K562 (cell line): ENCODE measurements at regions not wholly inside any gene's neighbourhood (a gene's known extent, or its start where the extent isn't known, plus 50 kb on each side); places are given as distances from the start of the nearest gene placed in this dataset.

Experiments
- ATAC-seq: fragments of 200-7000 bp; cut with Tn5 transposase; 3 replicates; pipeline ENCODE4 v1.9.1; 2020; ENCODE audit warnings: moderate library complexity
- BruUV-seq: library from RNA; stranded (reverse); fragments of 400-500 nt; replicated peaks from 2 replicates; lab custom pipeline; 2021; lab: Mats Ljungman, UMichigan
- CTCF ChIA-PET: fragments of 300-600 bp; formaldehyde crosslinking; extraction: SDS; loops from one replicate; lab custom pipeline; 2021; ENCODE audit warnings: low intra/inter-chr PET ratio; lab: Yijun Ruan, JAX
- POLR2A ChIA-PET: fragments of 300-600, 350-650 bp; sonication (Branson Sonifier 250); formaldehyde crosslinking; extraction: SDS; loops from one replicate; lab custom pipeline; 2021; ENCODE audit warnings: antibody characterized with exemption, inconsistent platforms; lab: Yijun Ruan, JAX
- DNase-seq, 4 experiments: peaks; one replicate each; pipeline versions ENCODE4 v3.0.0 to v3.0.0-alpha.2; 2011 to 2018; ENCODE audit warnings: low spot score in 3 of 4, mixed read lengths in 3 of 4; ENCODE audit errors: extremely low read depth in 1 of 4
- FAIRE-seq: peaks from 2 replicates; lab custom pipeline; 2011; peaks lifted over from hg19 to GRCh38; lab: Jason Lieb, UNC
- H2AFZ ChIP-seq: 2 replicates; pipeline ENCODE4 v1.6.0; 2011; ENCODE audit warnings: low read depth, low read length, control low read depth, inconsistent platforms
- H3K27ac ChIP-seq: fragments of 200-600 bp; 3 replicates; pipeline ENCODE4 v1.8.0; 2011; ENCODE audit warnings: low read depth, mild to moderate bottlenecking, control low read depth, inconsistent platforms, low read length, moderate library complexity, mixed read lengths; ENCODE audit errors: extremely low read depth
- H3K27me3 ChIP-seq, 2 experiments: fragments of 300-600 bp in 1 of 2; 2 replicates in 1 of 2; 3 replicates in 1 of 2; pipeline versions ENCODE4 v1.6.0 to v1.8.0; 2011; ENCODE audit warnings: inconsistent platforms in 2 of 2, low read length in 2 of 2, mild to moderate bottlenecking in 1 of 2, mixed read lengths in 1 of 2, moderate library complexity in 1 of 2; ENCODE audit not compliant: control insufficient read depth in 2 of 2, insufficient read depth in 2 of 2
- H3K36me3 ChIP-seq: fragments of 300-600 bp; 3 replicates; pipeline ENCODE4 v1.8.0; 2011; ENCODE audit warnings: mild to moderate bottlenecking, low read length, inconsistent platforms; ENCODE audit not compliant: control insufficient read depth, insufficient read depth
- H3K4me1 ChIP-seq, 2 experiments: fragments of 200-600 bp in 1 of 2; replicated peaks in 1 of 2; 2 replicates in 1 of 2; 3 replicates in 1 of 2; pipeline versions ENCODE4 v1.5.1 to v1.8.0; 2011; ENCODE audit warnings: inconsistent platforms in 2 of 2, low read length in 2 of 2, mild to moderate bottlenecking in 1 of 2, mixed read lengths in 1 of 2, moderate library complexity in 1 of 2; ENCODE audit not compliant: control insufficient read depth in 2 of 2, insufficient read depth in 2 of 2
- H3K4me2 ChIP-seq: 2 replicates; pipeline ENCODE4 v1.6.1; 2011; ENCODE audit warnings: low read length, control low read depth, inconsistent platforms, mixed read lengths; ENCODE audit not compliant: insufficient read depth
- H3K4me3 ChIP-seq: fragments of 200-600 bp; sonication (generic), shearing (Covaris generic); 2 replicates; pipeline ENCODE4 v1.5.1; 2016; ENCODE audit warnings: control low read depth, inconsistent platforms
- H3K79me2 ChIP-seq: fragments of 200-600 bp; 3 replicates; pipeline ENCODE4 v1.8.0; 2011; ENCODE audit warnings: low read length, inconsistent platforms; ENCODE audit not compliant: control insufficient read depth, insufficient read depth
- H3K9ac ChIP-seq, 2 experiments: 2 replicates each; pipeline versions ENCODE4 v1.6.0 to v1.6.1; 2011; ENCODE audit warnings: low read depth in 2 of 2, low read length in 2 of 2, control low read depth in 1 of 2, inconsistent platforms in 1 of 2, mild to moderate bottlenecking in 1 of 2, mixed read lengths in 1 of 2; ENCODE audit not compliant: insufficient read depth in 1 of 2
- H3K9me1 ChIP-seq: one replicate; pipeline ENCODE4 v1.6.0; 2011; ENCODE audit warnings: inconsistent platforms, mild to moderate bottlenecking, low read length, moderate library complexity; ENCODE audit not compliant: control insufficient read depth, insufficient read depth
- H3K9me3 ChIP-seq: replicated peaks from 2 replicates; pipeline ENCODE4 v1.5.1; 2011; ENCODE audit warnings: low read depth, low read length, inconsistent platforms; ENCODE audit not compliant: control insufficient read depth, insufficient read depth
- H4K20me1 ChIP-seq: replicated peaks from 2 replicates; pipeline ENCODE4 v1.6.1; 2011; ENCODE audit warnings: low read length, inconsistent platforms, mixed read lengths; ENCODE audit not compliant: control insufficient read depth, insufficient read depth
- CBX8 ChIP-seq: fragments of 200-600 bp; sonication (generic); IDR thresholded peaks from 2 replicates; pipeline ENCODE4 v1.6.1; 2012; ENCODE audit warnings: borderline replicate concordance, mixed run types, low read depth, mild to moderate bottlenecking, moderate library complexity, mixed read lengths, low read length, control low read depth, inconsistent platforms; ENCODE audit not compliant: poor library complexity, severe bottlenecking; ENCODE audit errors: extremely low read depth
- CREM ChIP-seq: IDR thresholded peaks from 2 replicates; pipeline ENCODE4 v1.6.1; 2014; ENCODE audit warnings: antibody characterized with exemption, low read depth
- CSDE1 ChIP-seq, 2 experiments: fragments of 450-650 bp; IDR thresholded peaks; 2 replicates each; pipeline ENCODE4 v1.6.1; 2016; ENCODE audit warnings: mild to moderate bottlenecking in 1 of 2
- ETV1 ChIP-seq: fragments of 450-650 bp; conservative IDR thresholded peaks from 2 replicates; pipeline ENCODE4 v1.6.1; 2016; ENCODE audit warnings: missing genetic modification characterization, control low read depth, low read depth, missing compliant biosample characterization
- HMGN3 ChIP-seq: IDR thresholded peaks from 2 replicates; pipeline ENCODE4 v1.6.1; 2011; ENCODE audit warnings: borderline replicate concordance, low read depth, mild to moderate bottlenecking, mixed read lengths, low read length; ENCODE audit not compliant: insufficient read length; ENCODE audit errors: extremely low read depth
- IFI16 ChIP-seq: fragments of 250-450 bp; sonication (Bioruptor Pico); IDR thresholded peaks from 2 replicates; pipeline ENCODE4 v2.1.2; 2022; ENCODE audit warnings: mild to moderate bottlenecking, inconsistent platforms
- MEF2A ChIP-seq: IDR thresholded peaks from 2 replicates; pipeline ENCODE4 v1.6.1; 2011; ENCODE audit warnings: low read depth, mild to moderate bottlenecking, low read length, moderate library complexity; ENCODE audit not compliant: control insufficient read depth
- MTA2 ChIP-seq: fragments of 450-650 bp; IDR thresholded peaks from 2 replicates; pipeline ENCODE4 v1.6.1; 2016; ENCODE audit warnings: low read depth
- NCOA4 ChIP-seq: fragments of 450-650 bp; IDR thresholded peaks from 2 replicates; pipeline ENCODE4 v1.6.1; 2018; ENCODE audit warnings: mild to moderate bottlenecking; ENCODE audit not compliant: partially characterized antibody
- POLR2H ChIP-seq: IDR thresholded peaks from 2 replicates; pipeline ENCODE4 v1.6.1; 2016; ENCODE audit warnings: missing genetic modification characterization, low read depth, mild to moderate bottlenecking, control low read depth, missing compliant biosample characterization, moderate library complexity
- RHOXF2B ChIP-seq: fragments of 250-450 bp; sonication (Bioruptor Pico); conservative IDR thresholded peaks from 2 replicates; pipeline ENCODE4 v1.5.1; 2021
- SP2 ChIP-seq: IDR thresholded peaks from 2 replicates; pipeline ENCODE4 v1.6.1; 2011; ENCODE audit warnings: mild to moderate bottlenecking, low read depth, low read length, moderate library complexity; ENCODE audit not compliant: poor library complexity, severe bottlenecking; ENCODE audit errors: extremely low read depth
- TOE1 ChIP-seq, 2 experiments: fragments of 450-650 bp in 1 of 2; sonication (generic) in 1 of 2; formaldehyde crosslinking in 1 of 2; IDR thresholded peaks; 2 replicates each; pipeline versions ENCODE4 v1.7.1 to v1.8.0; 2016 to 2022; ENCODE audit warnings: borderline replicate concordance in 2 of 2, mild to moderate bottlenecking in 2 of 2, antibody characterized with exemption in 1 of 2, inconsistent platforms in 1 of 2, low read depth in 1 of 2, missing genetic modification reagents in 1 of 2, moderate library complexity in 1 of 2
- ZBED1 ChIP-seq: IDR thresholded peaks from 2 replicates; pipeline ENCODE4 v1.6.1; 2014
- ZNF133 ChIP-seq: fragments of 250-450 bp; sonication (Bioruptor Pico); IDR thresholded peaks from 2 replicates; pipeline ENCODE4 v1.4.0; 2020; ENCODE audit warnings: mild to moderate bottlenecking
- ZNF263 ChIP-seq: sonication (generic); formaldehyde crosslinking; IDR thresholded peaks from 2 replicates; pipeline ENCODE4 v1.8.0; 2022; ENCODE audit warnings: mild to moderate bottlenecking, missing genetic modification reagents, borderline replicate concordance
- ZNF77 ChIP-seq: fragments of 250-450 bp; sonication (Bioruptor Pico); IDR thresholded peaks from 2 replicates; pipeline ENCODE4 v1.5.0; 2020
- WGBS: fragments of 100-300 bp; shearing (Covaris generic); methylation state at CpG from one replicate; pipeline ENCODE4 v1.1.6; 2016; ENCODE audit warnings: low coverage, mixed read lengths; ENCODE audit not compliant: insufficient coverage; ENCODE audit errors: missing lambda C conversion rate; 5-methylcytosine and 5-hydroxymethylcytosine counted together
- in situ Hi-C: fragments of 300-500 bp; cut with MboI; formaldehyde crosslinking; loops from 4 replicates; pipeline ENCODE4 v1.15.0; 2018; ENCODE audit warnings: inconsistent platforms, mixed read lengths
- intact Hi-C: fragments of 100-400 bp; cut with micrococcal nuclease; formaldehyde crosslinking; loops from 2 replicates; pipeline ENCODE4 v1.14.2; 2022

GRCh38 chr13:84654654-84655275 lies 772.5 kb upstream of the SLITRK1 start:
- POLR2A ChIA-PET = no interaction called here
- Histone ChIP-seq H3K27ac (no peak overlapping the region), H3K4me3 (no peak overlapping the region), H3K9me3 (no peaks in the 10 kb centered on the region), H3K4me1 (no peaks in the 10 kb centered on the region), H3K4me2 (no peak overlapping the region), H3K9me1 (no peaks in the 10 kb centered on the region), H2AFZ (no peak overlapping the region), H3K79me2 (no peaks in the 10 kb centered on the region), H3K9ac (no peak overlapping the region), H4K20me1 (no peaks in the 10 kb centered on the region), H3K36me3 (no peaks in the 10 kb centered on the region), H3K27me3 (no peaks in the 10 kb centered on the region)
- CTCF ChIA-PET = no interaction called here
- ATAC-seq = no peak
- DNase-seq = no peak
- TF ChIP-seq ZNF77 (CRISPR knock-in tag) = no peak
- TF ChIP-seq ZBED1 = no peak
- TF ChIP-seq NCOA4 = no peak
- no peak for TF ChIP-seq ZNF263 (CRISPR knock-in tag)
- TF ChIP-seq ETV1 (tag) = no peak
- TF ChIP-seq MEF2A = no peak
- WGBS = 0% methylated on average over 4 of the region's 5 CpGs
- no TSS peak for BruUV-seq
- in situ Hi-C loops (no loop called here), intact Hi-C loops (no loop called here)
- no peak for FAIRE-seq

- H3K27ac ChIP-seq = no peak overlapping the region
- H3K36me3 ChIP-seq = no peaks in the 10 kb centered on the region
- no peak for FAIRE-seq
- no peak overlapping the region for H2AFZ ChIP-seq
- intact Hi-C loops = no loop called here
- WGBS = 0% methylated on average over 3 of the region's 3 CpGs
- H3K27me3 ChIP-seq = no peaks in the 10 kb centered on the region
- CTCF ChIA-PET = no interaction called here
- no peaks in the 10 kb centered on the region for H3K9me3 ChIP-seq
- no peak overlapping the region for H3K4me2 ChIP-seq
- H3K79me2 ChIP-seq = no peaks in the 10 kb centered on the region
- H3K9me1 ChIP-seq = no peaks in the 10 kb centered on the region
- POLR2A ChIA-PET = no interaction called here
- no TSS peak for BruUV-seq
- no peaks in the 10 kb centered on the region for H3K4me1 ChIP-seq
- H3K9ac ChIP-seq = no peak overlapping the region
- ATAC-seq = no peak
- H4K20me1 ChIP-seq = no peaks in the 10 kb centered on the region
- DNase-seq = no peak
- in situ Hi-C loops = no loop called here
- H3K4me3 ChIP-seq = no peak overlapping the region
- TF ChIP-seq TOE1 (IDR thresholded peaks at IDR 0.05; ENCODE audit: borderline replicate concordance) = no peak
- no peak for TF ChIP-seq TOE1 (CRISPR knock-in tag; IDR thresholded peaks at IDR 0.05; ENCODE audit: borderline replicate concordance, low read depth)
- TF ChIP-seq POLR2H (tag) = no peak
- TF ChIP-seq CBX8 = no peak
- no peak for TF ChIP-seq HMGN3
- no peak for TF ChIP-seq RHOXF2B
- no peak for TF ChIP-seq MTA2
- TF ChIP-seq SP2 = no peak
- no peak for TF ChIP-seq CREM
- no peak for TF ChIP-seq ZNF133 (CRISPR knock-in tag)
- TF ChIP-seq IFI16 = no peak
- TF ChIP-seq CSDE1 (IDR thresholded peaks at IDR 0.05) = no peak
These were observed 771.8 kb upstream of the SLITRK1 start for GRCh38 chr13:84653915-84654534.
